CD4-positive, alpha-beta T cell (primary cell): ENCODE measurements at regions not wholly inside any gene's neighbourhood (a gene's known extent, or its start where the extent isn't known, plus 50 kb on each side); places are given as distances from the start of the nearest gene placed in this dataset.

ENCODE experiments used
- ATAC-seq: fragments of 200-7000 bp; cut with Tn5 transposase; one replicate; pipeline ENCODE4 v1.10.0; 2022; ENCODE audit warnings: mild to moderate bottlenecking; ENCODE audit not compliant: poor library complexity
- CTCF ChIA-PET: fragments of 350-600 bp; sonication (Branson Sonifier 250); formaldehyde crosslinking; loops from one replicate; lab custom pipeline; 2021; ENCODE audit warnings: antibody characterized with exemption, inconsistent platforms; lab: Charles Lee
- POLR2A ChIA-PET: fragments of 350-600 bp; sonication (Branson Sonifier 250); formaldehyde crosslinking; loops from one replicate; lab custom pipeline; 2021; ENCODE audit warnings: antibody characterized with exemption, inconsistent platforms; lab: Charles Lee
- DNase-seq, 14 experiments: peaks; one replicate each; pipeline ENCODE4 v3.0.0-alpha.2; 2013 to 2020; ENCODE audit warnings: mixed read lengths in 2 of 14
- H3K27ac ChIP-seq, 2 donors: one replicate each; pipeline versions ENCODE4 v1.5.1 to v1.7.0; 2013; ENCODE audit warnings: low read length in 2 of 2, low read depth in 1 of 2, mild to moderate bottlenecking in 1 of 2
- H3K27me3 ChIP-seq, 2 experiments: 1 replicate in 1 of 2; 2 replicates in 1 of 2; pipeline versions ENCODE4 v1.6.1 to v1.7.0; 2013; ENCODE audit warnings: low read length in 2 of 2, control low read depth in 1 of 2, mild to moderate bottlenecking in 1 of 2, moderate library complexity in 1 of 2; ENCODE audit not compliant: insufficient read depth in 2 of 2, control insufficient read depth in 1 of 2
- H3K36me3 ChIP-seq: one replicate; pipeline ENCODE4 v1.6.1; 2013; ENCODE audit warnings: low read length, control low read depth; ENCODE audit not compliant: insufficient read depth
- H3K4me1 ChIP-seq: one replicate; pipeline ENCODE4 v1.6.1; 2013; ENCODE audit warnings: low read length, control low read depth; ENCODE audit not compliant: insufficient read depth
- H3K4me3 ChIP-seq: one replicate; pipeline ENCODE4 v1.5.1; 2013; ENCODE audit warnings: mild to moderate bottlenecking, low read length, moderate library complexity
- H3K9me3 ChIP-seq, 2 experiments: 1 replicate in 1 of 2; 2 replicates in 1 of 2; pipeline versions ENCODE4 v1.6.1 to v1.7.0; 2013; ENCODE audit warnings: low read length in 2 of 2, mild to moderate bottlenecking in 2 of 2, control low read depth in 1 of 2, moderate library complexity in 1 of 2; ENCODE audit not compliant: control insufficient read depth in 1 of 2, insufficient read depth in 1 of 2
- H3K27ac Mint-ChIP-seq: one replicate; pipeline ENCODE4 v1.8.0; 2020; ENCODE audit warnings: mixed read lengths
- H3K27me3 Mint-ChIP-seq: one replicate; pipeline ENCODE4 v1.8.0; 2021; ENCODE audit warnings: mixed read lengths
- H3K36me3 Mint-ChIP-seq: one replicate; pipeline ENCODE4 v1.8.0; 2021; ENCODE audit warnings: low read depth, mixed read lengths
- H3K4me1 Mint-ChIP-seq: one replicate; pipeline ENCODE4 v1.8.0; 2021; ENCODE audit warnings: low read depth, mixed read lengths
- H3K4me3 Mint-ChIP-seq: one replicate; pipeline ENCODE4 v1.8.0; 2020; ENCODE audit warnings: mild to moderate bottlenecking, mixed read lengths
- H3K9me3 Mint-ChIP-seq: one replicate; pipeline ENCODE4 v1.8.0; 2020; ENCODE audit warnings: mixed read lengths
- intact Hi-C, 2 experiments: fragments of 100-400 bp; cut with DNase I in 1 of 2; cut with micrococcal nuclease in 1 of 2; formaldehyde crosslinking; loops; one replicate each; pipeline versions ENCODE4 v1.15.1 to v1.9.0; 2023 to 2025; cut with DNase I, micrococcal nuclease
- TF ChIP-seq, protein P1 (sequence below): fragments of 200-600 bp; IDR thresholded peaks from one replicate; pipeline ENCODE4 v1.8.0; 2022; ENCODE audit warnings: antibody characterized with exemption, mild to moderate bottlenecking

GRCh38 chr2:43126817-43127207 is 99.6 kb downstream of the ZFP36L2 start:
- H3K36me3 Mint-ChIP-seq: no peaks in the 10 kb centered on the region
- intact Hi-C loops: loop anchor here (1.0 to 10.0 kb wide), 8 partner anchors 100 to 415 kb away; no protein-coding TSS in a partner anchor
- no peak overlapping the region for H3K27ac ChIP-seq
- H3K36me3 ChIP-seq: peaks cover 2% of the 10 kb centered on the region
- no peak overlapping the region for H3K27ac Mint-ChIP-seq
- ATAC-seq: no peak
- no peaks in the 10 kb centered on the region for H3K27me3 Mint-ChIP-seq
- DNase-seq: no peak
- no peak overlapping the region for H3K4me3 Mint-ChIP-seq
- TF ChIP-seq, protein P1, sequence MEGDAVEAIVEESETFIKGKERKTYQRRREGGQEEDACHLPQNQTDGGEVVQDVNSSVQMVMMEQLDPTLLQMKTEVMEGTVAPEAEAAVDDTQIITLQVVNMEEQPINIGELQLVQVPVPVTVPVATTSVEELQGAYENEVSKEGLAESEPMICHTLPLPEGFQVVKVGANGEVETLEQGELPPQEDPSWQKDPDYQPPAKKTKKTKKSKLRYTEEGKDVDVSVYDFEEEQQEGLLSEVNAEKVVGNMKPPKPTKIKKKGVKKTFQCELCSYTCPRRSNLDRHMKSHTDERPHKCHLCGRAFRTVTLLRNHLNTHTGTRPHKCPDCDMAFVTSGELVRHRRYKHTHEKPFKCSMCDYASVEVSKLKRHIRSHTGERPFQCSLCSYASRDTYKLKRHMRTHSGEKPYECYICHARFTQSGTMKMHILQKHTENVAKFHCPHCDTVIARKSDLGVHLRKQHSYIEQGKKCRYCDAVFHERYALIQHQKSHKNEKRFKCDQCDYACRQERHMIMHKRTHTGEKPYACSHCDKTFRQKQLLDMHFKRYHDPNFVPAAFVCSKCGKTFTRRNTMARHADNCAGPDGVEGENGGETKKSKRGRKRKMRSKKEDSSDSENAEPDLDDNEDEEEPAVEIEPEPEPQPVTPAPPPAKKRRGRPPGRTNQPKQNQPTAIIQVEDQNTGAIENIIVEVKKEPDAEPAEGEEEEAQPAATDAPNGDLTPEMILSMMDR: no peak
- no peak overlapping the region for H3K4me3 ChIP-seq
- CTCF ChIA-PET: interaction anchor here (0.6 to 15.6 kb wide), 21 partner anchors 8 to 358 kb away, joined by 3 to 303 read pairs (median 4); partner anchors contain the start of gene ZFP36L2
- peaks cover 0 to 5% of the 10 kb centered on the region in 2 experiments for H3K9me3 ChIP-seq
- H3K4me1 Mint-ChIP-seq: peaks cover 78% of the 10 kb centered on the region
- no peaks in the 10 kb centered on the region for H3K27me3 ChIP-seq
- H3K4me1 ChIP-seq: peaks cover 69% of the 10 kb centered on the region
- H3K9me3 Mint-ChIP-seq: no peaks in the 10 kb centered on the region
- POLR2A ChIA-PET: interaction anchor here (1.0 to 32.8 kb wide), 3 partner anchors 36 to 94 kb away, joined by 3 to 1478 read pairs (median 4); partner anchors contain the start of gene ZFP36L2

- Histone ChIP-seq H3K4me1 (peaks cover 54% of the 10 kb centered on the region), H3K9me3 (peaks cover 0 to 8% of the 10 kb centered on the region in 2 experiments), H3K36me3 (no peaks in the 10 kb centered on the region), H3K27me3 (no peaks in the 10 kb centered on the region), H3K27ac (no peak overlapping the region), H3K4me3 (no peak overlapping the region)
- H3K27me3 Mint-ChIP-seq: no peaks in the 10 kb centered on the region
- TF ChIP-seq, protein P1: no peak
- no peak overlapping the region for H3K4me3 Mint-ChIP-seq
- H3K9me3 Mint-ChIP-seq: no peaks in the 10 kb centered on the region
- DNase-seq (peak in 1 of 14 experiments; percentile 9), ATAC-seq (no peak)
- H3K36me3 Mint-ChIP-seq: no peaks in the 10 kb centered on the region
- peak overlapping the region; percentile 83 for H3K27ac Mint-ChIP-seq
- CTCF ChIA-PET: interaction anchor here (1.1 kb wide), 1 partner anchor 98 kb away, joined by 4 read pairs; no protein-coding TSS in a partner anchor
- intact Hi-C loops: loop anchor here (2.0 to 10.0 kb wide), 6 partner anchors 98 to 417 kb away; no protein-coding TSS in a partner anchor
- POLR2A ChIA-PET: interaction anchor here (0.8 to 32.8 kb wide), 3 partner anchors 9 to 96 kb away, joined by 4 to 1478 read pairs (median 5); partner anchors contain the start of gene ZFP36L2
- H3K4me1 Mint-ChIP-seq: peaks cover 67% of the 10 kb centered on the region
Measured at GRCh38 chr2:43125090-43125998, 101.1 kb downstream of the ZFP36L2 start.

DNA sequence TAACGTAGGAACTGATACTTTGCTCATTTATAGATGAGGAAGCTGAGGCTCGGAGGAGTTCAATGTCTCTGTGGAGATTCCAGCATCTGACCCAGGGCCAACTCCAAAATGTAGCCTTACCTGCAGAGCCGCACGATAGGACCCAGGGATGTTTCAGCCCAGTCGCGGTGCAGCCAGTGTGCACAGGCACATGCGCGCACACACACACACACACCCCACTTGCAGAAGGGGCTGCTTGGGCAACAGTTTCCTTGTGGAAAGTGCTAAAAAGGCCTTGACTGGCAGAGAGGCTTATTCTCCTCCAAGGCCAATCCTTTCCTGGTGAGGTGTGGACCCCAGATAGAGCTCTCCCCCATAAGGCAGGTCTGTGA is 101.7 kb downstream of the ZFP36L2 start:
- no peak overlapping the region for H3K4me3 ChIP-seq
- TF ChIP-seq, protein P1: no peak
- peaks cover under 1 to 12% of the 10 kb centered on the region in 2 experiments for H3K9me3 ChIP-seq
- no peak for ATAC-seq
- peaks cover 47% of the 10 kb centered on the region for H3K4me1 ChIP-seq
- H3K27ac ChIP-seq: no peak overlapping the region
- H3K9me3 Mint-ChIP-seq: peaks cover 2% of the 10 kb centered on the region
- no peaks in the 10 kb centered on the region for H3K36me3 ChIP-seq
- H3K4me3 Mint-ChIP-seq: peak overlapping the region; percentile 31
- H3K36me3 Mint-ChIP-seq: no peaks in the 10 kb centered on the region
- DNase-seq: no peak
- H3K27me3 ChIP-seq: no peaks in the 10 kb centered on the region
- peaks cover 60% of the 10 kb centered on the region for H3K4me1 Mint-ChIP-seq
- H3K27ac Mint-ChIP-seq: peak overlapping the region; percentile 80
- ChIA-PET CTCF (interaction anchor here (1.1 kb wide), 1 partner anchor 99 kb away, joined by 4 read pairs; no protein-coding TSS in a partner anchor), POLR2A (interaction anchor here (0.9 to 32.8 kb wide), 3 partner anchors 9 to 96 kb away, joined by 4 to 1478 read pairs (median 5); partner anchors contain the start of gene ZFP36L2)
- intact Hi-C loops: loop anchor here (2.0 to 10.0 kb wide), 6 partner anchors 97 to 418 kb away; no protein-coding TSS in a partner anchor
- H3K27me3 Mint-ChIP-seq: no peaks in the 10 kb centered on the region
